ENCODE measurements at regions not wholly inside any gene's neighbourhood (a gene's known extent, or its start where the extent isn't known, plus 50 kb on each side); places are given as distances from the start of the nearest gene placed in this dataset.

GRCh38 chr3:178042376-178042775 lies 493.9 kb upstream of the KCNMB2 start:
- Mint-ChIP-seq H3K4me1 (no peaks in the 10 kb centered on the region), H3K36me3 (no peaks in the 10 kb centered on the region), H3K9me3 (peaks cover 10% of the 10 kb centered on the region), H3K4me3 (no peak overlapping the region), H3K27me3 (ENCODE audit: low read depth) (no peaks in the 10 kb centered on the region), H3K27ac (no peak overlapping the region)
- no peak for TF ChIP-seq NR2C2 (CRISPR knock-in tag; IDR thresholded peaks at IDR 0.05)
- no peak for TF ChIP-seq SP1 (CRISPR knock-in tag; conservative IDR thresholded peaks at IDR 0.05)
- TF ChIP-seq, protein P1, sequence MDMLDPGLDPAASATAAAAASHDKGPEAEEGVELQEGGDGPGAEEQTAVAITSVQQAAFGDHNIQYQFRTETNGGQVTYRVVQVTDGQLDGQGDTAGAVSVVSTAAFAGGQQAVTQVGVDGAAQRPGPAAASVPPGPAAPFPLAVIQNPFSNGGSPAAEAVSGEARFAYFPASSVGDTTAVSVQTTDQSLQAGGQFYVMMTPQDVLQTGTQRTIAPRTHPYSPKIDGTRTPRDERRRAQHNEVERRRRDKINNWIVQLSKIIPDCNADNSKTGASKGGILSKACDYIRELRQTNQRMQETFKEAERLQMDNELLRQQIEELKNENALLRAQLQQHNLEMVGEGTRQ (CRISPR knock-in tag; IDR thresholded peaks at IDR 0.05), result no peak
- no peak for TF ChIP-seq SMAD3 (CRISPR knock-in tag; IDR thresholded peaks at IDR 0.05; ENCODE audit: borderline replicate concordance)
- TF ChIP-seq GTF2I (CRISPR knock-in tag; conservative IDR thresholded peaks at IDR 0.05), result no peak
- no peak for TF ChIP-seq ZNF416 (CRISPR knock-in tag; IDR thresholded peaks at IDR 0.05)
- no peak for TF ChIP-seq ATF3 (CRISPR knock-in tag; conservative IDR thresholded peaks at IDR 0.05)
- TF ChIP-seq ZNF263 (CRISPR knock-in tag; IDR thresholded peaks at IDR 0.05; ENCODE audit: low read depth), result no peak
- TF ChIP-seq, protein P2, sequence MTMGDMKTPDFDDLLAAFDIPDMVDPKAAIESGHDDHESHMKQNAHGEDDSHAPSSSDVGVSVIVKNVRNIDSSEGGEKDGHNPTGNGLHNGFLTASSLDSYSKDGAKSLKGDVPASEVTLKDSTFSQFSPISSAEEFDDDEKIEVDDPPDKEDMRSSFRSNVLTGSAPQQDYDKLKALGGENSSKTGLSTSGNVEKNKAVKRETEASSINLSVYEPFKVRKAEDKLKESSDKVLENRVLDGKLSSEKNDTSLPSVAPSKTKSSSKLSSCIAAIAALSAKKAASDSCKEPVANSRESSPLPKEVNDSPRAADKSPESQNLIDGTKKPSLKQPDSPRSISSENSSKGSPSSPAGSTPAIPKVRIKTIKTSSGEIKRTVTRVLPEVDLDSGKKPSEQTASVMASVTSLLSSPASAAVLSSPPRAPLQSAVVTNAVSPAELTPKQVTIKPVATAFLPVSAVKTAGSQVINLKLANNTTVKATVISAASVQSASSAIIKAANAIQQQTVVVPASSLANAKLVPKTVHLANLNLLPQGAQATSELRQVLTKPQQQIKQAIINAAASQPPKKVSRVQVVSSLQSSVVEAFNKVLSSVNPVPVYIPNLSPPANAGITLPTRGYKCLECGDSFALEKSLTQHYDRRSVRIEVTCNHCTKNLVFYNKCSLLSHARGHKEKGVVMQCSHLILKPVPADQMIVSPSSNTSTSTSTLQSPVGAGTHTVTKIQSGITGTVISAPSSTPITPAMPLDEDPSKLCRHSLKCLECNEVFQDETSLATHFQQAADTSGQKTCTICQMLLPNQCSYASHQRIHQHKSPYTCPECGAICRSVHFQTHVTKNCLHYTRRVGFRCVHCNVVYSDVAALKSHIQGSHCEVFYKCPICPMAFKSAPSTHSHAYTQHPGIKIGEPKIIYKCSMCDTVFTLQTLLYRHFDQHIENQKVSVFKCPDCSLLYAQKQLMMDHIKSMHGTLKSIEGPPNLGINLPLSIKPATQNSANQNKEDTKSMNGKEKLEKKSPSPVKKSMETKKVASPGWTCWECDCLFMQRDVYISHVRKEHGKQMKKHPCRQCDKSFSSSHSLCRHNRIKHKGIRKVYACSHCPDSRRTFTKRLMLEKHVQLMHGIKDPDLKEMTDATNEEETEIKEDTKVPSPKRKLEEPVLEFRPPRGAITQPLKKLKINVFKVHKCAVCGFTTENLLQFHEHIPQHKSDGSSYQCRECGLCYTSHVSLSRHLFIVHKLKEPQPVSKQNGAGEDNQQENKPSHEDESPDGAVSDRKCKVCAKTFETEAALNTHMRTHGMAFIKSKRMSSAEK (CRISPR knock-in tag; IDR thresholded peaks at IDR 0.05; ENCODE audit: borderline replicate concordance), result no peak
- TF ChIP-seq NFATC4 (CRISPR knock-in tag; IDR thresholded peaks at IDR 0.05), result no peak
- TF ChIP-seq ATF1 (CRISPR knock-in tag; IDR thresholded peaks at IDR 0.05), result no peak
- DNase-seq (ENCODE audit: low spot score) (no peak), ATAC-seq (no peak)
- ChIA-PET POLR2A (interaction anchor here (0.6 kb wide), 1 partner anchor 991 kb away, joined by 3 read pairs; no protein-coding TSS in a partner anchor), CTCF (no interaction called here)

DNA sequence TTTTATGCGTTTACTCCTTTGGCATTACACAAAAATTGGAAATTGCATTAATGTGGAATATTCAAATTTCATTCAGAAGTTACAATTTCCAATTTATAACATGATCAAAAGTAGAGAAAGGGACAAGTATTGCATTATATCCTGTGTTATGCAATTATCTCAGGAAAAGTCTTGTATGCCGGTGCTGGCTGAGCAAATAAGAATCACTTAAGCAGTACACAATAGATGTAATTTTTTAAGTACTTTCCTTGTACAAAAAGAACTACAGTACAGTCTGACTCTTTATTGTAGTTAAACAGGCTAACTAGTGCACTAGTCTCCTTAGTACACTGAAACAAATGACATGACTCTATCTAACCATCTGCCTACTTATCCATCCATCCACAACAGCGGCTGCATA lies 493.2 kb upstream of the KCNMB2 start:
- POLR2A ChIA-PET, result no interaction called here
- DNase-seq (ENCODE audit: low spot score), result no peak
- CTCF ChIA-PET, result no interaction called here
- no peak overlapping the region for H3K4me3 Mint-ChIP-seq
- TF ChIP-seq, protein P1 (CRISPR knock-in tag; IDR thresholded peaks at IDR 0.05), result no peak
- TF ChIP-seq, protein P3, sequence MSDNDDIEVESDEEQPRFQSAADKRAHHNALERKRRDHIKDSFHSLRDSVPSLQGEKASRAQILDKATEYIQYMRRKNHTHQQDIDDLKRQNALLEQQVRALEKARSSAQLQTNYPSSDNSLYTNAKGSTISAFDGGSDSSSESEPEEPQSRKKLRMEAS (CRISPR knock-in tag; IDR thresholded peaks at IDR 0.05), result no peak
- no peak for ATAC-seq
- no peaks in the 10 kb centered on the region for H3K27me3 Mint-ChIP-seq (ENCODE audit: low read depth)
- H3K9me3 Mint-ChIP-seq, result peaks cover 10% of the 10 kb centered on the region
- no peaks in the 10 kb centered on the region for H3K36me3 Mint-ChIP-seq
- no peaks in the 10 kb centered on the region for H3K4me1 Mint-ChIP-seq
- no peak overlapping the region for H3K27ac Mint-ChIP-seq

DNA sequence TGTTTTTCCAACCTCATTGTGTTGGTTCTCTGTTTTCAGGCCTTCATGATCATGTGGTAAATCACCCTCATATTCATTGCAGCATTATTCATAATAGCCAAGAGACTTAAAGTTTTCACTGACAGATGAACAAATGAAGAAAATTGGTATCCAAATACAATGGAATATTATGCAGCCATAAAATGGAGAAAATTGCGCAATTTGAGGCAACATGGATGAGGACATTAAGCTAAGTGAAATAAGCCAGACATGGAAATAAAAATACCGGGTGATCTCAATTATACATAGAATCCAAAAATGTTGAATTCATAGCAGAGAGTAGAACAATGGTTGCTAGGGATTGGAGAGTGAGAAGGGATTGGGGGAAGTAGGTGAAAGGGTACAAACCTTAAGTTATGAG lies 491.9 kb upstream of the KCNMB2 start:
- H3K27me3 Mint-ChIP-seq (ENCODE audit: low read depth), result no peaks in the 10 kb centered on the region
- TF ChIP-seq ZBTB21 (CRISPR knock-in tag; IDR thresholded peaks at IDR 0.05; ENCODE audit: borderline replicate concordance) (no peak), GTF2I (CRISPR knock-in tag; conservative IDR thresholded peaks at IDR 0.05) (no peak), ZNF121 (CRISPR knock-in tag; IDR thresholded peaks at IDR 0.05) (no peak), CREM (CRISPR knock-in tag; IDR thresholded peaks at IDR 0.05) (no peak), TEAD4 (CRISPR knock-in tag; IDR thresholded peaks at IDR 0.05) (no peak), USF1 (CRISPR knock-in tag; IDR thresholded peaks at IDR 0.05) (no peak), E2F1 (CRISPR knock-in tag; IDR thresholded peaks at IDR 0.05) (no peak), JUN (CRISPR knock-in tag; IDR thresholded peaks at IDR 0.05) (no peak), TP53 (CRISPR knock-in tag; IDR thresholded peaks at IDR 0.05) (no peak), NFYB (CRISPR knock-in tag; conservative IDR thresholded peaks at IDR 0.05; ENCODE audit: low read depth) (no peak)
- TF ChIP-seq, protein P1 (CRISPR knock-in tag; IDR thresholded peaks at IDR 0.05), result no peak

More for the DNA sequence above, 491.9 kb upstream of the KCNMB2 start:
- Mint-ChIP-seq H3K4me1 (no peaks in the 10 kb centered on the region), H3K27ac (no peak overlapping the region), H3K36me3 (no peaks in the 10 kb centered on the region), H3K4me3 (no peak overlapping the region), H3K9me3 (peaks cover 10% of the 10 kb centered on the region)
- DNase-seq (ENCODE audit: low spot score), result no peak
- POLR2A ChIA-PET, result no interaction called here
- ATAC-seq, result no peak
- CTCF ChIA-PET, result no interaction called here
